GM18868 (cell line): ENCODE measurements at regions not wholly inside any gene's neighbourhood (a gene's known extent, or its start where the extent isn't known, plus 50 kb on each side); places are given as distances from the start of the nearest gene placed in this dataset.
"Not testable (repeated sequence)": the region's sequence is repeated elsewhere in the genome, so short reads cannot be mapped to it uniquely, and the experiment has no call there.

Source experiments
- ATAC-seq: cut with Tn5 transposase; IDR thresholded peaks from one replicate; pipeline ENCODE4 v1.9.1; 2021; ENCODE audit warnings: mild to moderate bottlenecking, moderate library complexity; ENCODE audit not compliant: unreplicated experiment

DNA sequence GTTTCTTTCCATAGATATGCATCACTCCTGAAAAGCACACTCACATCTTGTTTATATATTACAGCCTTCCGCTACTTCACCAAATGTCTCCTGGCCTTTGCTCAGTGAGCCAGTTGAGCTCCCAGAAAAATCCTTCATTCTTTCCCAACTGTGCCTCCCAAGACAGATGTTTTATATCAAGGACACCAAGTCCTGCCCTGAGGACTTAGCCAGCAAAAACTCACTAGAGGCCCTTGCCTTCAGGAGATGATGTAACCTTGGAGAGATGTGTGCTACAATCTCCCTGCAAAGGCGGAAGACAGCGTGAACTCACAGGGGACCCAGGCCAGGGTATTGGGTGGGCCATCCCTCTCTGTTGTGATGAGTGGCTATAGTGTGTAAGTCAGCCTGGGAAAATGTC is 86.1 kb upstream of the CTAGE1 start:
- no peak for ATAC-seq

DNA sequence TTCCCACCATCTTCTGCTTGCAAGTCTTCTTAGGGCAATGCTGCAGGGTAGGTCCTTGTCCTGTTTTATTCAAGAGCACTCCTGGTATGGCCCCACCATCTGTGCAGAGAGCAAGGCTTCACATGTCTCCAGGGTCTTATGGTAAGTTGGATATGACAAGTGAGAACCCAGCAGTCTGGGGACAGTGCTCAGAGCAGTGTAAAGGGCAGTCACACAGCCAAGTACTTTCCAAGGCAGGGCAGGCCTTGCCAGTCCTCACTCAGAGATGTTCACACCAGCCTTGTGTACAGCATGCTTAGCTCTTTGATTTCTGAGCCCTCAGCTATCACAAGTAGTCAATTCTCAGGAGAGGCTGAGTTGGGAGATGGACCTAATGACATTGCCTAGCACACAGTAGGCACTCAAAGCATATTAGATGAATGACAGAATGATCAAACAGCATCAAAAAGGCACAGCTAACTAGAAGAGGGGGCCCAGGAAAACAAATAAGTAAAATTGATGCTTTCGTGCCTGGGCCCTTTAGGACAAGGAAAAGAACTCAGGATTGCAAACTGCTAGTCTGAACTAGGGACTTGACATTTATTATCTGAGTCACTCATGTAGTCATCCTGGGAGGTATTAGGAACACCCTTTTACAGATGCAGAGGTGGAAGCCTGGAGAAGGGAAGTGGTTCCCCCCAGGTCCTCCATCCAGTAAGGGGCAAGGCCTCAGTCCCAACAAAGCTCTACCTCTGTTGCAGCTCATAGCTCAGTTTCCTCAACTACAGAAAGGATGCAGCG is 86.7 kb upstream of the CTAGE1 start:
- ATAC-seq = no peak

DNA sequence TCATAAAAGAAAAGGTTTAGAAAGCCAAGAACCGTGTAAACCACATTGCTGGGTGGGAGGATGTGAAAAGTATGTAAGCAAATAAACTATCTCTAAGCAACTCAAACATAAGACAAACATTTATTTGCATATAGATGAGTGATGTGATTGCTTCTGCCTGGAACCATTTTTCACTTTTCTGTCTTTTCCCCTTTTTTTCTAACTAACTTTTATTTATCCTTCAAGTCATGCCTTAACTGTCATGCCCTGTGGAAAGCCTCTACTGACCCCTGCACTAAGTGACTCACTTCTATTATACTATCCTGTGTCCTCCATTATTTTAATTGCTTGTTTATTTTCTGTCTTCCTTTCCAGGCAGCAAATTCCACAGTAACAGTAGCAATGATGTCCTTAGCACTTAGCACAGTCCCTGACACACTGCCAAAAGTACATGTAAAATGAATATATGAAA is 87.5 kb upstream of the CTAGE1 start:
- ATAC-seq = no peak

DNA sequence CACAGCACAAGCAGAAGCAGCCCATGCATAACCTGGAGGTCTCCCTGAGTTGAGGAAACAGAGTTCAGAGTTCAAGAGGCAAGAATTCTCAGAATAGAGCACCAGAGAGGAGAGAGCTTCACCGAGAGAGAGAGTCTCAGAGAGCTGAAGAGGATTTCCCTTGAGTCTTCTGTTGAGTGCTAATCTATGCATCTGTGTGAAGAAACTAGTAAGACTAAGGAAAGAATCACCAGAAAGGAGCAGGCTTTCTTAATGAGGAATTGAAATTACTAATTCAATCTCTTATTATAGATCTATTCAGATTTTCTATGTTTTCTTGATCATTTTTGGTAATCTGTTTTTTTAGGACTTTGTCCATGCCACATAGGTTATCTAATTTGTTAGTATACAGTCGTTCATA is 89.3 kb upstream of the CTAGE1 start:
- ATAC-seq = no peak

DNA sequence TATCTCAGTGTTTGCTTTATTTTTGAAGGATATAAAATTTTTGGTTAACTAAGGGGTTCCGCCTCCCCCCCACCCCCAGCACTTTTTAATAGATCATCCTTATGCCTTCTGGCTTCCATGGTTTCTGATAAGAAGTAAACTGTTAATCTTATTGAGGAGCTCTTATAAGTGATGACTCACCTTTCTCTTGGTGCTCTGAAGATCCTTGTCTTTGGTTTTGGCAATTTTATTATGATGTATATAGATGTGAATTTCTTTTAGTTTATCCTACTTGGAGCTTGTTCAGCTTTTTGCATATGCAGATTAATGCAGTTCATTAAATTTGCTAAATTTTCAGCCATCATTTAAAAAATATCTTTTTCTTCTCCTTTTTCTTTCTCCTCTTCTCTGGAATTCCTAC is 91.7 kb upstream of the CTAGE1 start:
- no peak for ATAC-seq

DNA sequence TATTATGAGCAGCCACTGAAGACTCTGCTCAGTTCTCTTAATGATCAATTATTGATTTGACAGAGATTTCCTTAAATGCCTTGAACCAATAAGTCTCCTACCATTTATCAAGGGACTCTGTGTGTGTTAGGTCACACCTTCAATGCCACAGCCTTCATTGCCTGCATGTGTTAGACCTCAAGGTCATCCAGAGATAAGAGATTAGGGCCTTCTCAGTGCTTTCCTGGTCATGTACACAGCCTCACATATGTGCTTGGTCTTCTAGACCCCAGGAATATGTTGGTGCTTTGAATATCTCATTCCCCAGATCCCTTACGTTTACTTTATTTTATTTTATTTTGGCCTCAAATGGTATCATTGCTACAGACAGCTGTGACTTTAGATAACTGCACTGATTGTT is 93.0 kb upstream of the CTAGE1 start:
- ATAC-seq = no peak

DNA sequence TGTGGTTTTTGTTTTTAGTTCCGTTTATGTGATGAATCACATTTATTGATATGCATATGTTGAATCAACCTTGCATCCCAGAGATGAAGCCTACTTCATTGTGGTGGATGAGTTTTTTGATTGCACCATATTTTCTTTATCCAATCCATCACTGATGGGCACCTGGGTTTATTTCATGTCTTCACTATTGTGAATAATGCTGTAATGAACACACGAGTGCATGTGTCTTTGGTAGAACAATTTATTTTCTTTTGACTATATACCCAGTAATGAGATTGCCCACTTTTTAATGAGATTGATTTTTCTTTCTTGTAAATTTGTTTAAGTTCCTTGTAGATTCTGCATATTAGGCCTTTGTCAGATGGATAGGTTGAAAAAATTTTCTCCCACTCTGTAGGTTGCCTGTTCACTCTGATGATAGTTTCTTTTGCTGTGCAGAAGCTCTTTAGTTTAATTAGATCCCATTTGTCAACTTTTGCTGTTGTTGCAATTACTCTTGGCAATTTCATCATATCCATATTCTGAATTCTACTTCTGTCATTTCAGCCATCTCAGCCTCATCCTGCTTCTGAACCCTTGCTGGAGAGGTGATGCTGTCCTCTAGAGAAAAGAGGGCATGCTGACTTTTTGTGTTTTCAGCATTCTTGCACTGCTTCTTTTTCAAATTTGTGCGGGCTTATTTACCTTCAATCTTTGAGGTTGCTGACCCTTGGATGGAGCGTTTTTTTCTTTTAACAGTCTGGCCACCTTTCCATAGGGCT is 96.2 kb upstream of the CTAGE1 start:
- no peak for ATAC-seq

DNA sequence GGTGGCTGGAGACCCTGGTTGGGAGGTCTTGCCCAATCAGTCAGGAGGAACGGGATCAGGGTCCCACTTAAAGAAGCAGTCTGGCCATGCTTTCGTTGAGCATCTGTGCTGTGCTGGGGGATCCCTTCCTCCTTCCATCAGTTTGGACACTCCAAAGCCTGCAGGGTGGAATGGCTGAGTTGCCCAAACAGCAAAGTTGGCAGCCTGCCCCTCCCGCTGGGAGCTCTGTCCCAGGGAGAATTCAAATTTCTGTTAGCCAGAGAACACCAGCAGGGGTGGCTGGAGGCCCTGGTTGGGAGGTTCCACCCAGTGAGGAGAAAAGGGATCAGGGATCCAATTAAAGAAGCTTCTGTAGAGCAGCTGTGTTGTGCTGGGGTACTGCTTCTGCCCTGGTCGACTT is 96.9 kb upstream of the CTAGE1 start:
- ATAC-seq = no peak

DNA sequence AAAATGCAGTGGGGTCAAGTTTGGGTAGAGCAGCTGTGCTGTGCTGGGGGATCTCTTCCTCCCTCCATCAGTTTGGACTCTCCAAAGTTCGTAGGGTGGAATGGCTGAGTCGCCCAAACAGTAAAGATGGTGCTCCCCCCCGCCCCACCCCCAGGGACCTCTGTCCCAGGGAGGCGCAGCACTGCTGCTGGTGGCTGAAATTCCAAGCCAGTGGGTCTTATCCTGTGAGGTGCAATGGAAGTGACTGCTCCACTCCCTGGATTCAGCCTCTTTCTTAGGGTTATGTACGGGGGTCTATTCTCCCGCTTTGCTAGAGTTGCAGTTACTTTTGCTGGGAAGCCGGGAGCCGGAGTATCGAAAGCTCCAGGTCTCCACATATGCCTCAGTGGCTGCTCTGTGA is 97.5 kb upstream of the CTAGE1 start:
- ATAC-seq = no peak

DNA sequence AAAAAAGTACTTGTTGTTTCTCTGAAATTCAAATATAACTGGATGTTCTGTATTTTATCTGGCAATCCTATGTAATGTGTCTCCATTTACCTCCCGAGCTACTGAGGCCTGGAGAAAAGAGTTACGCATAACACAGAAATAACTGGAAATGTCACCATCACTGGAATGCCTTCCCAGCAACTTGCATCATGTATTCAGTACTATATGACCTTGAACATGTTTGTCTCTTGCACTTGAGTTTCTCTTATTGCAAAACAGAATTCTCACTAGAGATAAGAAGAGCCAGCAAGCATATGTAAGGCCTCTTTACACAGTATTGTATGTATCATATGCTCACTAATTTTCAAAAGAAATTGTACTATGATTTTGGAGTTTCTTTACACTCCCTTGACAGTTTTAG is 99.6 kb upstream of the CTAGE1 start:
- ATAC-seq = no peak

DNA sequence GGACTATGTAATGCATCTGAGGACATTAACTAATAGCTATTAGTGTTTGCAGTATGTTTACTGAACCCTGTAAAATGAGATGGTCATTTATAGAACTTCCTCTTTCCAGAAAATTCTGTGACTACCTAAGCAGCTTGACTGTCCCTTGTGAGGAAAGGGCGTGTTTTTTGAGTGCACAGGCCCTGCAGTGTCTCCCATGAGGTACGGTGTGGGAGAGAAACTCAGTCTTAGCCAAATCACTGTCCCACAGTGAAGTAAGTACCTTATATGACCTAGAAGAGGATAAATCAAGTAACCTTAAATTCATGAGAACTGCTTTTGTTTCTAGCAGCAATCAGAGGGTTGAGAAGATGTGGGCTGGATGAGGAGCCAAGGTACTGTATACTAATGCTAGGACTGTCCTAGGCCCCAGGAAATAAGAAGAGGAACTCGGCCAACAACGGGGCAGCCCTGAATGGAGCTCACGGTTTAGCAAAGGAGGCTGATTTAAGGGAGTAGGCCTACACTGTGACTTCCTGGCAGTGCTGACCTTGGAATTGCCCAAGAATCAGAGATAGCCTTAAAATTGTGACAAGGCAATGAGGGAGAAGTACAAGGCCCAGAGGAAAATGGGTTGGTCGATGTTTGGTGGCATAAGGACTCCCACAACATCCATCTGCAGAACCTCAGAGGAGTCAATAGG is 103.5 kb upstream of the CTAGE1 start:
- ATAC-seq = no peak

DNA sequence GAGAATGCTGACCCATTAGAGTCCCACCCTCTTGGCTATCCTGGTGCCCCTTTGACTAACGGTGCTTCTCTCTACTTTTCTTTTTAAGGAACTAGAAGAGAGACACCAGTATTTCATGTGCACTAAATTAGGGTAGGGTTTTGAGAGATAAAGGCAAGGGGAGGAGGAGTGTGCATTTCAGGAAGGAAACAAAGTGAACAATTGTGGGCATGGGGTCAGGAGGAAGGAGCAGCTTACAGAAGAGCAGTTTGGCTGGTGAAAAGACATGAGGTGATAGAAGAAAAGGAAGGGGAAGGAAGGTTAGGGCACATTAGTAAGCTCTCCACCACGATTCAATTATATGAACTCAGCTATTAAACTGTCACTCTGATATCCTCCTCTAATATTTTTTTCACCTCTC is 105.8 kb upstream of the CTAGE1 start:
- ATAC-seq = no peak

DNA sequence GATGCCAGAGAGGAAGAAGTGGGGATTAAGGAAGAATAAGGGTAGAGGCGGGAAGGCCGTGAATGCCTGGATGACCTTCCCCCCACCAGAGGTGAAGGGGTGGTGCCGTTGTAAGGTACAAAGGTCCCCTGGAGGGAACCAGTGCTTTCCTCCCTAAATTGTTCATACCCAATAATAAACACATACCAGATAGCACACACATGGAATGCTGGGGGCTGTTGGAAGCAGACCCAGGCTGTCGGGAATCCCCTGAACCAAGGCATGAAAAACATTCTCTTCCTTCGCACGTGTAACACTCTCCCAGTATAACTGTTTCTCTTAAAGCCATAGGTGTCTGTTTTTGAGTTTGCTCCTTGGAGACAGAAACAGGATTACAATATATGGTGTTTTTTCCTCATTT is 107.1 kb upstream of the CTAGE1 start:
- no peak for ATAC-seq

DNA sequence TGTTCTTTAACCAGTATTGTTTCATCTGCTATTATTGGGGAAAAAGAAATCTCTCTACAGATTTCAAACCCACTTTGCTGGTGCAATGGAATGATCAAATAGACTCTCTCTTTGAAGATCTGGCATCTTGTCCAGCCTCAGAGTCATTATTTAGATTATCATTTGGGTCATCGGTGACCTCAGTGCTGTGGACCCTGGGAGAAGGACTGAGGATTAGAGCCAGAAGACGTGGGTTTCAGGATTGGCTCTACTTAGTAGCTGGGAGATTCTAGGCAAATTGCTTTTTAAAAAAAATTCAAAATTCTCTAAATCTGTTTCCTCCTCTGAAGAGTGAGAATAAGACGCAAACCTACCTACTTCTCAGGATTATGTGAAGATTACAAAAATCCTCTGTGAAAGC is 107.6 kb upstream of the CTAGE1 start:
- no peak for ATAC-seq

DNA sequence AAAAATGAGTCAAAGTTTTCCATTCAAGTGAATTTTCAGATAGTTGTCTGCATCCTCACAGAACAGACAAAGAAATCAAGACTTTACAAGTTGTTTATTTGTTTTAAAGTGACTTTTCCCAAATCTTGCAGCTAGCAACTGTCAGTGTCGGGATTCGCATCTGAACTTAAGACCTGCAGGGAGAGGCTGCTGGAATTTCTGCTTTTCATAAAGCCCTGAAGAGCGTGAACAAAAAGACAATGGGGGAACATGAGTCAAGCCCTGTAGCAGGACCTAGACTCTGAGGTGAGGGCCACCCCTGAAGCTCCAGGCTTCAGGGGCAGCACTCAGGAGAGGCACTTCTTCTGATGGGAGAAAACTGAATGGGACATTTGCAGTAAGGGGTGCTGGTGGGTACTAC is 108.2 kb upstream of the CTAGE1 start:
- ATAC-seq = no peak

DNA sequence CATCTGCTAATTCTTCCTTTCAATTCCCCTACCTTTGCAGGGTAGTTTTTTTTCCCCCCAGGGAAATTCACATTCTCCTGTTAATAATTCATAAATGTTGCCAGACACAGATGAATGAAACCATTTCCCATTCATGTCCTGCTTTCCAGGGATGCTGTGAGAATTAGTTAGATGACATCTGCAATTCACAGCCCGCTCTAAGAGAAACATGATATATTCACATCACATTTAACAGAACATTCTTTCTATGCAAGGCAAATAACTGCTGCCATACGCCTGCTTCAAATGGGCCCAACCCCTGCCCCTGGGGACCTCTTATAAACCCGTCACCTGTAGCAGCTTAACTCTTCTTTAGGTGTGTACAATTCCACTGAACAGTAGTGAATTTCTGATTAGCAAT is 110.6 kb upstream of the CTAGE1 start:
- no peak for ATAC-seq

DNA sequence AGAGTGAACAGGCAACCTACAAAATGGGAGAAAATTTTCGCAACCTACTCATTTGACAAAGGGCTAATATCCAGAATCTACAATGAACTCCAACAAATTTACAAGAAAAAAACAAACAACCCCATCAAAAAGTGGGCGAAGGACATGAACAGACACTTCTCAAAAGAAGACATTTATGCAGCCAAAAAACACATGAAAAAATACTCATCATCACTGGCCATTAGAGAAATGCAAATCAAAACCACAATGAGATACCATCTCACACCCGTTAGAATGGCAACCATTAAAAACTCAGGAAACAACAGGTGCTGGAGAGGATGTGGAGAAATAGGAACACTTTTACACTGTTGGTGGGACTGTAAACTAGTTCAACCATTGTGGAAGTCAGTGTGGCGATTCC is 117.0 kb upstream of the CTAGE1 start:
- not testable (repeated sequence) for ATAC-seq

DNA sequence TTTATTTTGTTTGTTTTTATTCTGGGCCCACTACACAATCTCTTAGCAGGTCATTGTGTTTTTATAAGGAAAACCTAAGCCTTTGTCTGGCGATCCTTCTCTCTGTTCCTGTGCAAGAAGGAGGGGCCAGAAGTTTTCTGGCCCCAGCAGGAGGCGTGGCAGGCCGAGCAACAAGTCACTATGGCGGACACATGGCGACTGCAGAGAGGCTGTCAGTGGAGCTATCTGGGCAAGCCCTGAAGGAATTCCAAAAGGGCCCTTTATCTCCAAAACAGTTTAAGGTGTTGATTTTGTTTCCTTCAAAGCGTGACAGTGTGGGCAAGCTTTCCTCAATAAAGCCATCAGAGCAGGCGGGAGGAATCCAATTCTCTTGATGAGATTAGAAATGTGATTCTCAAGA is 118.8 kb upstream of the CTAGE1 start:
- ATAC-seq = no peak

DNA sequence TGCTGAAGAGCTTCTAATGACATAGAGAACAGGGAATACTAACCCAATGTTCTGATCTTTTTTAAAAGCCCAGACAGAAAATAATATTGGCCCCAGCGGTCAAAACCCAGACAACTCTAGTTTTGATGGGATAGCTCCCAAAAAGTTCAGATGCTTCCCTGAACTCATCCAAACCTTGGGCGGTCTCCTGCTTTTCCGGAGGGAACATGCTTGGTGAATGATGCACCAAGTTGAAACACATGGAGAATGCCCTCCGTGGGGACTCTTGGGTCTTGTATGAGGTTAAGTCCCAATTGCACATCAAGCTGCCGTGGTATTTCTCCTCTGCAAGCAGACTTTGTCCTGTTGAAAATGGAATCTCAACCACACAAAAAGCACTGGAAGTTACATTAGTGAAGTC is 120.7 kb upstream of the CTAGE1 start:
- no peak for ATAC-seq

DNA sequence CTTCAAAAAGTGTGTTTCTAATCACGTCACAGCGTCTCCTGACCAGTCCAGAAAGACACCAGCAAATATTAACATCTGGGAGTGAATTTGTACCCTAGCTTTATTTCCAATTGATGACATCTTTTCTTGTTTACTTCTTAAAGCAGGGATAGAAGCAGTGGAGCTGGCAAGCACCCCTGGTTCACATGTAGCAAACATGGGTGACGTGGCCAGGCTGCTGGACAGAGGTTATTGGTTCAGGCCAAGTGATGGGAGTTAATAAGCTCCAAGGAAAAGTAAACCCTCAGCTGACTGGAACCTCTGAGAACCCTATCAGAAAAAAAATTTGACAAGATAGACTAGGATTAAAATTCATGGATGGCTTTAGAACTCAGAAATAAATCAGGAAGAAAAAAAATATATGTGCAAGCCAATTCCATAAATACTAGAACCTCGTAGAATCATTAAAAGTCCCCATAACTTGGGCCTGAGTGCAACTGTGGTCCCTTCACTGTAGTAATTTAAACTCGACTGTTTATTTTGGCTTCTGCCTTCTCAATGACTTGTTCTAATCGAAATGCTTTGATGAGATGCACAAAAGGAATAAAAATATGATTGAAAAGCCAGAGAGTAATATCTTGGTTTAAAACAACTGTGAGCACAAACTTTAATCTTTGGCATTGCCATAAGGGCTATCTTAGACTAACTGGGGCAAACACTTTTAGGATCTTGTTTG is 121.5 kb upstream of the CTAGE1 start:
- ATAC-seq = no peak

DNA sequence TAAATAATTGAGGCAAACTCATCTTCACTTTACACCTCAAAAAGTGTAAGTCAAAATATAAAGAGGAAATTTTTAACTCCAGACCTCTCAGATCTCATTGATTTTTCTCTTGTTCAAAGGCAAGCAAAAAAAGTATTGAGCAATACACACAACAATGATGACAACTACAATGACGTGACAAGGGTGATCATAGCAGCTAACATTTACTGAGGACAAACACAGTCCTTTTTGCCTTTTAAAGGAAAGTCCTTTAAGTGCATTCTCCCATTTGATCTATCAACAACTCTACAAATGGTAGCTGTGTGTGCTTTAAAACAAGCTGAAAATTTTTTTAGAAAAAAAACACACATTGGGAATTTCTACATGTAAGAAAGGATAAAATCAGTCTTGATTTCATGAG is 123.5 kb upstream of the CTAGE1 start:
- ATAC-seq = no peak
